T-helper 17 cell (primary cell): ENCODE measurements at regions not wholly inside any gene's neighbourhood (a gene's known extent, or its start where the extent isn't known, plus 50 kb on each side); places are given as distances from the start of the nearest gene placed in this dataset.
"Not testable (repeated sequence)": the region's sequence is repeated elsewhere in the genome, so short reads cannot be mapped to it uniquely, and the experiment has no call there.

Source experiments
- ATAC-seq: fragments of 150-1000 bp; cut with Tn5 transposase; 2 replicates; pipeline ENCODE4 v1.10.0; 2021; ENCODE audit warnings: mild to moderate bottlenecking, moderate library complexity
- DNase-seq, 3 donors: peaks; one replicate each; pipeline versions ENCODE4 v3.0.0 to v3.0.0-alpha.2; 2020 to 2021
- H3K9me3 ChIP-seq: one replicate; pipeline ENCODE4 v1.7.0; 2013; ENCODE audit warnings: low read length, mild to moderate bottlenecking; ENCODE audit not compliant: control insufficient read depth, poor library complexity, severe bottlenecking
- H3K27ac Mint-ChIP-seq: one replicate; pipeline ENCODE4 v1.8.0; 2022; ENCODE audit warnings: mild to moderate bottlenecking, moderate library complexity, mixed read lengths
- H3K27me3 Mint-ChIP-seq: one replicate; pipeline ENCODE4 v1.8.0; 2022; ENCODE audit warnings: mixed read lengths
- H3K36me3 Mint-ChIP-seq: one replicate; pipeline ENCODE4 v1.8.0; 2022; ENCODE audit warnings: low read depth, mixed read lengths
- H3K4me1 Mint-ChIP-seq: one replicate; pipeline ENCODE4 v1.8.0; 2022; ENCODE audit warnings: mild to moderate bottlenecking, mixed read lengths
- H3K4me3 Mint-ChIP-seq: one replicate; pipeline ENCODE4 v1.8.0; 2022; ENCODE audit warnings: mild to moderate bottlenecking, moderate library complexity, mixed read lengths

GRCh38 chr6:69571234-69571633, 225.6 kb downstream of the LMBRD1 start:
- H3K9me3 ChIP-seq: no peaks in the 10 kb centered on the region
- H3K4me3 Mint-ChIP-seq: no peak overlapping the region
- H3K27ac Mint-ChIP-seq: no peak overlapping the region
- H3K36me3 Mint-ChIP-seq: no peaks in the 10 kb centered on the region
- DNase-seq (no peak), ATAC-seq (no peak)
- peaks cover 23% of the 10 kb centered on the region for H3K27me3 Mint-ChIP-seq
- H3K4me1 Mint-ChIP-seq: no peaks in the 10 kb centered on the region

DNA sequence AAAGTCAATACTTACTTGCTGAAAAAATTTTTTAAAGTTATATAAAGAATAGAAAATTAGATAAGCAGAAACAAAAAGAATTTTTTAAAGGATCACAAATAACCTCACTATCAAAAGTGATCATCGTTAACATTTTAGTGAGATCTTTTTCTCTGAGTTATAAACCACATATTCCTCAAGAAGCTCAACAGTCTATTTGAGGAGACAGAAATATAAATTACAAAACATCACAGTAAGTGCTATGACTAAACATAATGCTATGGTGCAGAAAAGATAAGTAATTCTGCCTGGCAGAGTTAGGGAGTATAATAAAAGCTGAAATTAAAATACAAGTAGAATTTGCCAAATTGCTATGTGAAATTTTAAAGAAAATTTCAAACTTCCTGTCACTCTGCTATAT, 226.7 kb downstream of the LMBRD1 start:
- Mint-ChIP-seq H3K4me1 (no peaks in the 10 kb centered on the region), H3K27me3 (peaks cover 23% of the 10 kb centered on the region), H3K4me3 (no peak overlapping the region), H3K36me3 (no peaks in the 10 kb centered on the region), H3K27ac (no peak overlapping the region)
- no peak for ATAC-seq
- DNase-seq: no peak
- no peaks in the 10 kb centered on the region for H3K9me3 ChIP-seq

GRCh38 chr6:69560597-69560996, 236.2 kb downstream of the LMBRD1 start:
- ATAC-seq, H3K4me3 Mint-ChIP-seq, H3K4me1 Mint-ChIP-seq, H3K27me3 Mint-ChIP-seq, H3K36me3 Mint-ChIP-seq, H3K27ac Mint-ChIP-seq, H3K9me3 ChIP-seq, DNase-seq: not testable (repeated sequence)

DNA sequence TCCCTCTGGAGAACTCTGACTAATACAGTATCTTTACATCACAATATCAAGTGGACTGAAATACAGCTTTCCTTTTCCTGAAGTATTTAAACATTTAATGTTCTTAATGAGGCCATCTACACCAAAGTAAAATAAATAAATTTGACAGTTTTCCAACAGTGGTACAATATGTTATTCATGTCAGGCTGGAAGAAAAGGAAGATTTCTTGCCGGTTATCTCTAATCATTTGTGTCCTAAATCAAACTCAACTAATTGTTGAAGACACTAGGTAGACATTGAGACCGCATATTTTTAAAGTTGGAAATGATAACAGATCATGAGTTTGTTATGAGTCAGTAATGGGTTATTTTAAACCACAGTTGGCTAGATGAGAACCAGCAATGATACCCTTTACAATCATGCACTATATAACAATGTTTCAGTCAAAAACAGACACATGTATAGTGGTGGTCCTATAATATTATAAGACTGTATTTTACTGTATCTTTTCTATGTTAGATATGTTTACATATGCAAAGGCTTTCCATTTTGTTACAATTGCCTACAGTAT, 241.6 kb downstream of the LMBRD1 start:
- DNase-seq (no peak), ATAC-seq (no peak)
- Mint-ChIP-seq H3K4me3 (no peak overlapping the region), H3K27ac (no peak overlapping the region), H3K36me3 (no peaks in the 10 kb centered on the region), H3K27me3 (no peaks in the 10 kb centered on the region), H3K4me1 (no peaks in the 10 kb centered on the region)
- H3K9me3 ChIP-seq: no peaks in the 10 kb centered on the region

DNA sequence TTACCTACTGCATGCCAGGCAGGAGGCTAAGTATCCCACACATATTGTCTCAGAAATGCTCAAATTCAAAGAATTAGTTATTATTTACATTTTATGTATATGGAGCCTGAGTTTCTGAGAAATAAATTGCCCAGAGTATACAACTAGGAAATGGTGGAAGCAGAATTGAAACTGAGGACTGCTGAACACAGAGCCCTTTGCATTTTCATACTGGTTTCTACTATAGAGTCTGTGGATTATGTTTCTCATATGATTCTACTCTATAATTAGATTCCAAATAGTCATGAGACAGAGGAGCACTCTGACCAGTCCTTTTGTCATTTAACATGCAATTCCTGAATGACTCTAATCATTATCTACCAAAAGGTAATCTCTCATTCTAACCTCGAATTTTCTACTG, 254.3 kb downstream of the LMBRD1 start:
- DNase-seq (no peak), ATAC-seq (no peak)
- Mint-ChIP-seq H3K36me3 (no peaks in the 10 kb centered on the region), H3K4me1 (no peaks in the 10 kb centered on the region), H3K27me3 (peaks cover 7% of the 10 kb centered on the region), H3K4me3 (no peak overlapping the region), H3K27ac (no peak overlapping the region)
- no peaks in the 10 kb centered on the region for H3K9me3 ChIP-seq

DNA sequence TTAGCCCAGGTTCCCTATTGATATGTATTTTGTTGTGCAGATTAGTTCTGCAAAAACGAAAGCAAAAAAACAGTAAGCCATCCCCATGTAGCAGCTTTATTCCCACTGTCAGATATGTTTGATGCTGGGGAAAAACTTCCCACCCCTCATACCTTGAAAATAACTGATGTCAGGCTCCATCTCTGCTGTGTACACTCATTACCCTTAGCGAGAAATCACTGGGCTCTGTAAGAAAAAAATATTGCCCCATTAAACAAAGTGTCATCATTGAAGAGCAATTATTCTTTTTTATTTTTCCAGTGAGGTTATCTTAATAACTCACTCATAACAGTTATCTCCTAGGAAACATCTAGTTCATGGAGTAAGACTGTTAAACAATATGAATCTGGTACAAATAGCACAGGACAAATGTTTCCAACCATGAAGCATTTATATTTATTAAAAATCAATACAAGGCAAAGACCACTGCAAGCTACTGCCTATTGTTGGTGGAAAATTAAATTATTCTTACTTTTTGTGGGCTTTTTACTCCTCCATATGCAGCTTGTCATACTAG, 268.8 kb downstream of the LMBRD1 start:
- Mint-ChIP-seq H3K27me3 (no peaks in the 10 kb centered on the region), H3K4me3 (no peak overlapping the region), H3K27ac (no peak overlapping the region), H3K4me1 (no peaks in the 10 kb centered on the region), H3K36me3 (no peaks in the 10 kb centered on the region)
- no peak for ATAC-seq
- no peaks in the 10 kb centered on the region for H3K9me3 ChIP-seq
- DNase-seq: no peak

- DNase-seq, ATAC-seq, H3K9me3 ChIP-seq, H3K4me3 Mint-ChIP-seq, H3K36me3 Mint-ChIP-seq, H3K27me3 Mint-ChIP-seq, H3K4me1 Mint-ChIP-seq, H3K27ac Mint-ChIP-seq: not testable (repeated sequence)
Measured at GRCh38 chr6:69515480-69515879, 281.3 kb downstream of the LMBRD1 start.

- H3K4me3 Mint-ChIP-seq: no peak overlapping the region
- no peak for ATAC-seq
- no peaks in the 10 kb centered on the region for H3K36me3 Mint-ChIP-seq
- H3K9me3 ChIP-seq: peaks cover 4% of the 10 kb centered on the region
- no peak overlapping the region for H3K27ac Mint-ChIP-seq
- no peaks in the 10 kb centered on the region for H3K27me3 Mint-ChIP-seq
- H3K4me1 Mint-ChIP-seq: no peaks in the 10 kb centered on the region
- no peak for DNase-seq
Measured at GRCh38 chr6:69494595-69494994, 302.2 kb downstream of the LMBRD1 start.

- no peaks in the 10 kb centered on the region for H3K4me1 Mint-ChIP-seq
- no peaks in the 10 kb centered on the region for H3K36me3 Mint-ChIP-seq
- no peak overlapping the region for H3K4me3 Mint-ChIP-seq
- no peak for ATAC-seq
- peaks cover 4% of the 10 kb centered on the region for H3K9me3 ChIP-seq
- H3K27me3 Mint-ChIP-seq: no peaks in the 10 kb centered on the region
- H3K27ac Mint-ChIP-seq: no peak overlapping the region
- DNase-seq: no peak
Measured at GRCh38 chr6:69489970-69490369, 306.8 kb downstream of the LMBRD1 start.

DNA sequence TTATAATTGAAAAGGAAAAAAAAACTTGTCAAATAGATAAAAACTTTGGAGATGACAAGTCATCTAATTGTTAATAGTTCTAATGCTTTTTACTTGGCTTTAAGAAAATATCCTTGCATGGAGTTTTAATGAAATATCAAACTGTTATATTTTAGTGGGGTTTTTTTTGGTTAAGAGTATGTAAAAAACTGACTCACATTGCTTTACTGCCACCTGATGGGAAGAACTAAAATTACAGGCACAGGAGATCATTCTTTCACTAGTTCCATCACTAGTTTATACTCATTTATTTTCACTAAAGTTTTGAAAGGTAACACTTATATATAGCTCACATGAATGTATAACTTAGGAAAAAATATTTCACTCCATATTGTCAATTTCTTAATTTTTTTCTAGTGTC, 309.1 kb downstream of the LMBRD1 start:
- Mint-ChIP-seq H3K27me3 (no peaks in the 10 kb centered on the region), H3K27ac (no peak overlapping the region), H3K36me3 (no peaks in the 10 kb centered on the region), H3K4me3 (no peak overlapping the region), H3K4me1 (no peaks in the 10 kb centered on the region)
- H3K9me3 ChIP-seq: no peaks in the 10 kb centered on the region
- DNase-seq (no peak), ATAC-seq (no peak)

DNA sequence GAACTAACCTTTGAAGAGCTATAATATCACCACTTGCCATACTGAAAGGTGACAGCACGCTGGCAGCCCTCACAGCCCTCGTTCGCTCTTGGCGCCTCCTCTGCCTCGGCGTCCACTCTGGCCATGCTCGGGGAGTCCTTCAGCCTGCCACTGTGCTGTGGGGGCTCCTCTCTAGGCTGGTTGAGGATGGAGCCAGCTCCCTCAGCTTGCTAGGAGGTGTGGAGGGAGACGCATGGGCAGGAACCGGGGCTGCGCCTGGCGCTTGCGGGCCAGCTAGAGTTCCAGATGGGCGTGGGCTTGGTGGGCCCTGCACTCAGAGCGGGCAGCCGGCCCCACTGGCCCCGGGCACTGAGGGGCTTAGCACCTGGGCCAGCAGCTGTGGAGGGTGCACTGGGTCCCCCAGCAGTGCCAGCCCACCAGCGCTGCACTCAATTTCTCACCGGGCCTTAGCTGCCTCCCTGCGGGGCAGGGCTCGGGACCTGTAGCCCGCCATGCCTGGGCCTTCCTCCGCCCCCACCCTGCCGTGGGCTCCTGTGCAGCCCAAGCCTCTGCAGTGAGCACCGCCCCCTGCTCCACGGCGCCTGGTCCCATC, 329.7 kb downstream of the LMBRD1 start:
- no peak for DNase-seq
- Mint-ChIP-seq H3K4me3 (no peak overlapping the region), H3K36me3 (no peaks in the 10 kb centered on the region), H3K27ac (no peak overlapping the region), H3K27me3 (no peaks in the 10 kb centered on the region), H3K4me1 (no peaks in the 10 kb centered on the region)
- H3K9me3 ChIP-seq: no peaks in the 10 kb centered on the region
- ATAC-seq: no peak

- H3K27me3 Mint-ChIP-seq: no peaks in the 10 kb centered on the region
- H3K4me1 Mint-ChIP-seq: no peaks in the 10 kb centered on the region
- no peaks in the 10 kb centered on the region for H3K36me3 Mint-ChIP-seq
- no peak for DNase-seq
- no peak overlapping the region for H3K27ac Mint-ChIP-seq
- H3K9me3 ChIP-seq: no peaks in the 10 kb centered on the region
- no peak overlapping the region for H3K4me3 Mint-ChIP-seq
- no peak for ATAC-seq
Measured at GRCh38 chr6:69465866-69466265, 330.9 kb downstream of the LMBRD1 start.

DNA sequence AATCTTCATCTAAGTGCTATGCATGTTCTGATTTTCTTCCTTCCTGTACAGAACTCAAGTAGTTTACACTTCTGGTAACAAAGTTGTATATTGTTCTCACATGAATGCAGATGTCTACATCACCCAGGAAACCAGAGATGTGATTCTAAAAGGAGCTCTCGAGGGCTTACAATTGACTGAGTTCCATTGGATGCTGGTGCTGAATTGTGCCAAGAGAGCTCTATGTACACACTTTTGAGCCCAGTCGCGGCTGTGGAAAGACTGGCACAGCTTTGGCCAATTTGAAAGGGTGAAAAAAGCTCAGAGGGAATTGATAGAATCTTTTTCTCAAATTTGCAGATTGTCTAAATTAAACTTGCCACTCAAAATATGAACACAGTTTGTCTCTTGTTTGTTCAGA, 340.7 kb downstream of the LMBRD1 start:
- Mint-ChIP-seq H3K27ac (no peak overlapping the region), H3K27me3 (no peaks in the 10 kb centered on the region), H3K4me3 (no peak overlapping the region), H3K36me3 (no peaks in the 10 kb centered on the region), H3K4me1 (no peaks in the 10 kb centered on the region)
- ATAC-seq (no peak), DNase-seq (no peak)
- H3K9me3 ChIP-seq: no peaks in the 10 kb centered on the region

- H3K27me3 Mint-ChIP-seq: not testable (repeated sequence)
Measured at GRCh38 chr6:69454619-69455018, 342.2 kb downstream of the LMBRD1 start.

More at GRCh38 chr6:69454619-69455018, 342.2 kb downstream of the LMBRD1 start:
- H3K4me1 Mint-ChIP-seq, H3K4me3 Mint-ChIP-seq, H3K9me3 ChIP-seq, H3K36me3 Mint-ChIP-seq, DNase-seq, H3K27ac Mint-ChIP-seq, ATAC-seq: not testable (repeated sequence)
